Endothelial cell of umbilical vein (primary cell): ENCODE measurements at regions not wholly inside any gene's neighbourhood (a gene's known extent, or its start where the extent isn't known, plus 50 kb on each side); places are given as distances from the start of the nearest gene placed in this dataset.

Experiments
- BruUV-seq: library from RNA; stranded (reverse); fragments of 400-500 nt; replicated peaks from 2 replicates; lab custom pipeline; 2021; lab: Mats Ljungman, UMichigan
- CTCF ChIA-PET: fragments of 300-600, 350-600 bp; sonication (Branson Sonifier 250); formaldehyde crosslinking; loops from one replicate; lab custom pipeline; 2021; ENCODE audit warnings: antibody characterized with exemption, inconsistent platforms; lab: Charles Lee
- POLR2A ChIA-PET: fragments of 300-600, 350-600 bp; sonication (Branson Sonifier 250); formaldehyde crosslinking; loops from one replicate; lab custom pipeline; 2021; ENCODE audit warnings: antibody characterized with exemption, inconsistent platforms; lab: Charles Lee
- DNase-seq: peaks from one replicate; pipeline ENCODE4 v3.0.0-alpha.2; 2011; ENCODE audit warnings: low read depth, low spot score
- FAIRE-seq: peaks from 2 replicates; lab custom pipeline; 2011; peaks lifted over from hg19 to GRCh38; lab: Jason Lieb, UNC
- H2AFZ ChIP-seq: 2 replicates; pipeline ENCODE4 v1.6.0; 2012; ENCODE audit warnings: low read depth, low read length, control low read depth, inconsistent platforms
- H3K27ac ChIP-seq: 2 replicates; pipeline ENCODE4 v1.5.1; 2011; ENCODE audit warnings: low read depth, mild to moderate bottlenecking, control low read depth, low read length, moderate library complexity; ENCODE audit not compliant: insufficient read depth
- H3K27me3 ChIP-seq, 2 experiments: 2 replicates each; pipeline versions ENCODE4 v1.6.0 to v1.6.1; 2011; ENCODE audit warnings: low read length in 2 of 2, mixed read lengths in 1 of 2; ENCODE audit not compliant: control insufficient read depth in 2 of 2, insufficient read depth in 2 of 2
- H3K36me3 ChIP-seq, 2 experiments: 2 replicates in 1 of 2; 3 replicates in 1 of 2; pipeline ENCODE4 v1.5.1; 2011; ENCODE audit warnings: low read length in 2 of 2, mild to moderate bottlenecking in 1 of 2, moderate library complexity in 1 of 2; ENCODE audit not compliant: control insufficient read depth in 2 of 2, insufficient read depth in 2 of 2; ENCODE audit errors: extremely low read depth in 1 of 2
- H3K4me1 ChIP-seq: 3 replicates; pipeline ENCODE4 v1.5.1; 2011; ENCODE audit warnings: mild to moderate bottlenecking, low read length; ENCODE audit not compliant: control insufficient read depth, insufficient read depth; ENCODE audit errors: extremely low read depth
- H3K4me2 ChIP-seq: 2 replicates; pipeline ENCODE4 v1.6.1; 2011; ENCODE audit warnings: low read length, control low read depth, mixed read lengths; ENCODE audit not compliant: insufficient read depth
- H3K4me3 ChIP-seq, 3 experiments: fragments of 200-600 bp in 1 of 3; sonication (generic), shearing (Covaris generic) in 1 of 3; replicated peaks in 1 of 3; 2 replicates each; pipeline ENCODE4 v1.5.1; 2011 to 2016; ENCODE audit warnings: control low read depth in 3 of 3, low read length in 3 of 3, mild to moderate bottlenecking in 2 of 3, inconsistent platforms in 1 of 3, low read depth in 1 of 3, moderate library complexity in 1 of 3; ENCODE audit not compliant: insufficient read depth in 1 of 3
- H3K79me2 ChIP-seq: 2 replicates; pipeline ENCODE4 v1.6.0; 2012; ENCODE audit warnings: low read length, inconsistent platforms; ENCODE audit not compliant: control insufficient read depth, insufficient read depth
- H3K9ac ChIP-seq: replicated peaks from 2 replicates; pipeline ENCODE3; 2011; ENCODE audit warnings: low read length, control low read depth; ENCODE audit not compliant: insufficient read depth; ENCODE audit errors: extremely low read depth
- H3K9me1 ChIP-seq: replicated peaks from 3 replicates; pipeline ENCODE4 v1.6.0; 2011; ENCODE audit warnings: mild to moderate bottlenecking, low read length; ENCODE audit not compliant: control insufficient read depth, insufficient read depth; ENCODE audit errors: extremely low read depth
- H3K9me3 ChIP-seq: replicated peaks from 2 replicates; pipeline ENCODE4 v1.5.1; 2012; ENCODE audit warnings: low read length, inconsistent platforms; ENCODE audit not compliant: control insufficient read depth, insufficient read depth
- H4K20me1 ChIP-seq: replicated peaks from 2 replicates; pipeline ENCODE3; 2011; ENCODE audit warnings: mild to moderate bottlenecking, low read length; ENCODE audit not compliant: control insufficient read depth, insufficient read depth; ENCODE audit errors: extremely low read depth
- EZH2 ChIP-seq: IDR thresholded peaks from 2 replicates; pipeline ENCODE4 v1.6.1; 2012; ENCODE audit warnings: borderline replicate concordance, low read depth, mild to moderate bottlenecking, moderate library complexity, low read length, inconsistent platforms; ENCODE audit not compliant: severe bottlenecking
- FOS ChIP-seq: IDR thresholded peaks from 2 replicates; pipeline ENCODE4 v1.6.1; 2011; ENCODE audit warnings: mild to moderate bottlenecking, low read length, moderate library complexity, borderline replicate concordance; ENCODE audit not compliant: insufficient read depth
- GATA2 ChIP-seq: IDR thresholded peaks from 2 replicates; pipeline ENCODE4 v1.7.0; 2011; ENCODE audit warnings: low read depth, mild to moderate bottlenecking, moderate library complexity, mixed read lengths, low read length; ENCODE audit not compliant: insufficient read length, insufficient read depth
- JUN ChIP-seq: IDR thresholded peaks from 2 replicates; pipeline ENCODE4 v1.6.1; 2011; ENCODE audit warnings: borderline replicate concordance, low read depth; ENCODE audit not compliant: insufficient read length, insufficient read depth
- MYC ChIP-seq: IDR thresholded peaks from one replicate; pipeline ENCODE4 v1.6.1; 2011; ENCODE audit warnings: mild to moderate bottlenecking, low read depth, low read length
- POLR2A ChIP-seq: IDR thresholded peaks from 2 replicates; pipeline ENCODE4 v1.6.1; 2012; ENCODE audit warnings: low read depth, mild to moderate bottlenecking, control low read depth, low read length
- POLR2AphosphoS5 ChIP-seq: IDR thresholded peaks from 2 replicates; pipeline ENCODE4 v1.6.1; 2012; ENCODE audit warnings: low read depth, mild to moderate bottlenecking, control low read depth, low read length, moderate library complexity; ENCODE audit not compliant: insufficient read depth
- dilution Hi-C: fragments of 300-500 bp; cut with MboI; formaldehyde crosslinking; loops from one replicate; pipeline ENCODE4 v1.15.0; 2019; ENCODE audit warnings: low sequenced_read_pairs; ENCODE audit not compliant: extremely low pct_ligation_motif_present
- intact Hi-C: fragments of 100-400 bp; cut with micrococcal nuclease; formaldehyde crosslinking; loops from one replicate; pipeline ENCODE4 v1.10.0; 2022
- TF ChIP-seq, protein P1 (sequence below), 2 donors: IDR thresholded peaks; 1 replicate in 1 of 2; 2 replicates in 1 of 2; pipeline ENCODE4 v1.5.1; 2011; ENCODE audit warnings: low read length in 2 of 2, mild to moderate bottlenecking in 2 of 2, moderate library complexity in 2 of 2, control low read depth in 1 of 2, inconsistent platforms in 1 of 2, low read depth in 1 of 2; ENCODE audit not compliant: insufficient read depth in 1 of 2; ENCODE audit errors: extremely low read depth in 1 of 2
- TF ChIP-seq, protein P2 (sequence below): IDR thresholded peaks from 2 replicates; pipeline ENCODE4 v1.6.1; 2011; ENCODE audit not compliant: insufficient read depth, insufficient read length

DNA sequence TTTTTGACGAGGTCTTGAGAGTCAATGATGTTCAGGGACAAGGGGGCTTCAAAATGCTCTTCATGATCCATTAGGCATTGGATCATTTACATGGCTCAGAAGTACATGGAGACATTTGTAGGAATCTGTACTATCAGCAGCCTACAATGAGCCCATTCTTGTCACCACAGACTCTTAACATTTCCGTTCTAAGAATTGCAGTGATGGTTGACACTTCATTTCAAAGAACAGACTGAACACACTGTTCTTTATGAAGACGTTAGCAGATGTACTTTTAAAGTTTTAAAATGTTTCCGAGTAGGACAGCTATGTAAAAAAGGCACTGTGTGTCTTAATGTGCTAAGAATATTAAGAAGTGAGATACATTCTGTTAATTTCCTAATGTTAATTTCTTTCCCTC is 97.3 kb upstream of the GOT2 start:
- Histone ChIP-seq H3K4me1 (no peaks in the 10 kb centered on the region), H3K9me1 (no peaks in the 10 kb centered on the region), H3K4me3 (no peak overlapping the region), H2AFZ (no peak overlapping the region), H4K20me1 (no peaks in the 10 kb centered on the region), H3K27ac (no peak overlapping the region), H3K4me2 (no peak overlapping the region), H3K9me3 (no peaks in the 10 kb centered on the region), H3K79me2 (no peaks in the 10 kb centered on the region), H3K9ac (no peak overlapping the region), H3K36me3 (no peaks in the 10 kb centered on the region), H3K27me3 (no peaks in the 10 kb centered on the region)
- intact Hi-C loops (no loop called here), dilution Hi-C loops (no loop called here)
- TF ChIP-seq JUN (no peak), POLR2A (no peak), EZH2 (no peak), POLR2AphosphoS5 (no peak), FOS (no peak), MYC (no peak), GATA2 (no peak)
- TF ChIP-seq, protein P1, sequence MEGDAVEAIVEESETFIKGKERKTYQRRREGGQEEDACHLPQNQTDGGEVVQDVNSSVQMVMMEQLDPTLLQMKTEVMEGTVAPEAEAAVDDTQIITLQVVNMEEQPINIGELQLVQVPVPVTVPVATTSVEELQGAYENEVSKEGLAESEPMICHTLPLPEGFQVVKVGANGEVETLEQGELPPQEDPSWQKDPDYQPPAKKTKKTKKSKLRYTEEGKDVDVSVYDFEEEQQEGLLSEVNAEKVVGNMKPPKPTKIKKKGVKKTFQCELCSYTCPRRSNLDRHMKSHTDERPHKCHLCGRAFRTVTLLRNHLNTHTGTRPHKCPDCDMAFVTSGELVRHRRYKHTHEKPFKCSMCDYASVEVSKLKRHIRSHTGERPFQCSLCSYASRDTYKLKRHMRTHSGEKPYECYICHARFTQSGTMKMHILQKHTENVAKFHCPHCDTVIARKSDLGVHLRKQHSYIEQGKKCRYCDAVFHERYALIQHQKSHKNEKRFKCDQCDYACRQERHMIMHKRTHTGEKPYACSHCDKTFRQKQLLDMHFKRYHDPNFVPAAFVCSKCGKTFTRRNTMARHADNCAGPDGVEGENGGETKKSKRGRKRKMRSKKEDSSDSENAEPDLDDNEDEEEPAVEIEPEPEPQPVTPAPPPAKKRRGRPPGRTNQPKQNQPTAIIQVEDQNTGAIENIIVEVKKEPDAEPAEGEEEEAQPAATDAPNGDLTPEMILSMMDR (IDR thresholded peaks at IDR 0.05; ENCODE audit: extremely low read depth in 1 of 2, insufficient read depth in 1 of 2, low read depth in 1 of 2, low read length in 2 of 2) = no peak
- TF ChIP-seq, protein P2, sequence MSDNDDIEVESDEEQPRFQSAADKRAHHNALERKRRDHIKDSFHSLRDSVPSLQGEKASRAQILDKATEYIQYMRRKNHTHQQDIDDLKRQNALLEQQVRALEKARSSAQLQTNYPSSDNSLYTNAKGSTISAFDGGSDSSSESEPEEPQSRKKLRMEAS = no peak
- DNase-seq (no peak), FAIRE-seq (no peak)
- POLR2A ChIA-PET = no interaction called here
- CTCF ChIA-PET = interaction anchor here (2.3 kb wide), 1 partner anchor 17 kb away, joined by 7 read pairs; no protein-coding TSS in a partner anchor
- no TSS peak for BruUV-seq
